CD4-positive, alpha-beta memory T cell (primary cell): ENCODE measurements at regions not wholly inside any gene's neighbourhood (a gene's known extent, or its start where the extent isn't known, plus 50 kb on each side); places are given as distances from the start of the nearest gene placed in this dataset.

Experiments used
- CTCF ChIA-PET: fragments of 350-600 bp; sonication (Branson Sonifier 250); formaldehyde crosslinking; loops from one replicate; lab custom pipeline; 2021; ENCODE audit warnings: inconsistent platforms; ENCODE audit not compliant: partially characterized antibody; lab: Charles Lee
- POLR2A ChIA-PET: fragments of 350-600 bp; sonication (Branson Sonifier 250); formaldehyde crosslinking; loops from one replicate; lab custom pipeline; 2021; ENCODE audit not compliant: partially characterized antibody; lab: Charles Lee
- DNase-seq, 5 donors: peaks; one replicate each; pipeline versions ENCODE4 v3.0.0 to v3.0.0-alpha.2; 2020 to 2022; ENCODE audit warnings: mixed read lengths in 1 of 5
- H3K27ac ChIP-seq: one replicate; pipeline ENCODE4 v1.7.0; 2013; ENCODE audit warnings: low read depth, low read length
- H3K27me3 ChIP-seq: 2 replicates; pipeline ENCODE4 v1.7.0; 2013; ENCODE audit warnings: mild to moderate bottlenecking, low read length, moderate library complexity; ENCODE audit not compliant: insufficient read depth
- H3K36me3 ChIP-seq: 2 replicates; pipeline ENCODE4 v1.7.0; 2013; ENCODE audit warnings: mild to moderate bottlenecking, low read length, moderate library complexity; ENCODE audit not compliant: insufficient read depth
- H3K4me1 ChIP-seq: 2 replicates; pipeline ENCODE4 v1.7.0; 2013; ENCODE audit warnings: mild to moderate bottlenecking, low read length, moderate library complexity; ENCODE audit not compliant: insufficient read depth
- H3K4me3 ChIP-seq, 2 donors: one replicate each; pipeline ENCODE4 v1.7.0; 2013; ENCODE audit warnings: low read length in 2 of 2, mild to moderate bottlenecking in 1 of 2
- H3K9me3 ChIP-seq, 2 donors: one replicate each; pipeline ENCODE4 v1.7.0; 2013; ENCODE audit warnings: low read length in 2 of 2, control low read depth in 1 of 2; ENCODE audit not compliant: control insufficient read depth in 1 of 2
- H3K27ac Mint-ChIP-seq, 7 donors: one replicate each; pipeline ENCODE4 v1.8.0; 2020 to 2021; ENCODE audit warnings: mixed read lengths in 7 of 7, mild to moderate bottlenecking in 6 of 7, inconsistent platforms in 3 of 7, moderate library complexity in 3 of 7
- H3K27me3 Mint-ChIP-seq, 2 donors: one replicate each; pipeline ENCODE4 v1.8.0; 2020 to 2021; ENCODE audit warnings: mixed read lengths in 2 of 2
- H3K36me3 Mint-ChIP-seq, 2 donors: one replicate each; pipeline ENCODE4 v1.8.0; 2020 to 2021; ENCODE audit warnings: mixed read lengths in 2 of 2, inconsistent platforms in 1 of 2, mild to moderate bottlenecking in 1 of 2
- H3K4me1 Mint-ChIP-seq, 4 donors: one replicate each; pipeline ENCODE4 v1.8.0; 2020 to 2021; ENCODE audit warnings: mixed read lengths in 4 of 4, mild to moderate bottlenecking in 1 of 4
- H3K4me3 Mint-ChIP-seq, 8 donors: one replicate each; pipeline ENCODE4 v1.8.0; 2020 to 2021; ENCODE audit warnings: mixed read lengths in 8 of 8, mild to moderate bottlenecking in 7 of 8, moderate library complexity in 6 of 8, inconsistent platforms in 3 of 8
- H3K9me3 Mint-ChIP-seq, 8 donors: one replicate each; pipeline ENCODE4 v1.8.0; 2020 to 2021; ENCODE audit warnings: mixed read lengths in 8 of 8, mild to moderate bottlenecking in 5 of 8, inconsistent platforms in 3 of 8, moderate library complexity in 1 of 8
- intact Hi-C: fragments of 100-400 bp; cut with micrococcal nuclease; formaldehyde crosslinking; loops from one replicate; pipeline ENCODE4 v1.15.1; 2023

DNA sequence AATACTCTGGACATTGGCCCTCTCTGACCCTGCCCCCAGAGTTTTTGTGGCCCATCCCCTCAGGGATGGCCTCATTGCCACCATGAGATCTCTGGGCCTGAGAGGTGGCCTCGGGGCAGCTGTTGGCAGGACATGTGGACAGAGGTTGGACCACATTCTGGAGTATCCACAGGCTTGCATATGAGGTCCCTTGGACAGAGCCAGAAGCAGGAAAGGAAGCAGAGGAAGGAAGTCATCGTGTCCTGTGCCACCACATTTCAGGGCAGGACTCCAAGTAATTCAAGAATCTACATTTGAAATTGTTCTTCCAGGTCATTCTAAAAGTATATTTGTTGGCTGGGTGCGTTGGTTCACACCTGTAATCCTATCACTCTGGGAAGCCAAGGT is 95.9 kb upstream of the PPP2R5A start:
- Mint-ChIP-seq H3K27me3 (no peaks in the 10 kb centered on the region), H3K27ac (peak overlapping the region in 2 of 7 donors; percentile 25 to 59), H3K9me3 (peaks cover 0 to 1% (median 0%) of the 10 kb centered on the region in 8 donors), H3K4me1 (peaks cover 8 to 44% (median 27%) of the 10 kb centered on the region in 4 donors), H3K36me3 (no peaks in the 10 kb centered on the region), H3K4me3 (no peak overlapping the region)
- DNase-seq: no peak
- Histone ChIP-seq H3K9me3 (no peaks in the 10 kb centered on the region), H3K27me3 (no peaks in the 10 kb centered on the region), H3K4me3 (no peak overlapping the region), H3K4me1 (peaks cover 33% of the 10 kb centered on the region), H3K27ac (no peak overlapping the region), H3K36me3 (no peaks in the 10 kb centered on the region)
- intact Hi-C loops: loop anchor here (10.0 kb wide), 1 partner anchor 105 kb away; no protein-coding TSS in a partner anchor
- ChIA-PET CTCF (no interaction called here), POLR2A (no interaction called here)

- Mint-ChIP-seq H3K27ac (no peak overlapping the region), H3K4me3 (no peak overlapping the region), H3K36me3 (peaks cover 0 to 5% of the 10 kb centered on the region in 2 donors), H3K9me3 (peaks cover 0 to 7% (median 6%) of the 10 kb centered on the region in 8 donors), H3K4me1 (peaks cover 8 to 39% (median 25%) of the 10 kb centered on the region in 4 donors), H3K27me3 (no peaks in the 10 kb centered on the region)
- no peak overlapping the region for H3K27ac ChIP-seq
- no peak overlapping the region for H3K4me3 ChIP-seq
- peaks cover 33% of the 10 kb centered on the region for H3K4me1 ChIP-seq
- CTCF ChIA-PET: no interaction called here
- H3K36me3 ChIP-seq: no peaks in the 10 kb centered on the region
- H3K9me3 ChIP-seq: no peaks in the 10 kb centered on the region
- intact Hi-C loops: no loop called here
- DNase-seq: no peak
- POLR2A ChIA-PET: no interaction called here
- H3K27me3 ChIP-seq: no peaks in the 10 kb centered on the region
Observed at GRCh38 chr1:212190169-212190568, 95.0 kb upstream of the PPP2R5A start.

GRCh38 chr1:212192261-212192998 is 92.8 kb upstream of the PPP2R5A start:
- Histone ChIP-seq H3K27ac (no peak overlapping the region), H3K27me3 (no peaks in the 10 kb centered on the region), H3K36me3 (no peaks in the 10 kb centered on the region), H3K4me3 (no peak overlapping the region), H3K4me1 (peaks cover 20% of the 10 kb centered on the region), H3K9me3 (no peaks in the 10 kb centered on the region)
- POLR2A ChIA-PET: no interaction called here
- intact Hi-C loops: no loop called here
- no peak overlapping the region for H3K4me3 Mint-ChIP-seq
- H3K27ac Mint-ChIP-seq: no peak overlapping the region
- H3K36me3 Mint-ChIP-seq: peaks cover 0 to 5% of the 10 kb centered on the region in 2 donors
- H3K9me3 Mint-ChIP-seq: peaks cover 0 to 13% (median 7%) of the 10 kb centered on the region in 8 donors
- peaks cover 4 to 21% (median 15%) of the 10 kb centered on the region in 4 donors for H3K4me1 Mint-ChIP-seq
- CTCF ChIA-PET: interaction anchor here (1.0 kb wide), 1 partner anchor 99 kb away, joined by 3 read pairs; no protein-coding TSS in a partner anchor
- DNase-seq: no peak
- H3K27me3 Mint-ChIP-seq: no peaks in the 10 kb centered on the region

- no peak for DNase-seq
- Mint-ChIP-seq H3K4me1 (peaks cover 0 to 1% (median 0%) of the 10 kb centered on the region in 4 donors), H3K9me3 (peaks cover 0 to 18% (median 12%) of the 10 kb centered on the region in 8 donors), H3K36me3 (peaks cover 0 to 5% of the 10 kb centered on the region in 2 donors), H3K4me3 (no peak overlapping the region), H3K27ac (no peak overlapping the region), H3K27me3 (no peaks in the 10 kb centered on the region)
- H3K36me3 ChIP-seq: no peaks in the 10 kb centered on the region
- H3K27ac ChIP-seq: no peak overlapping the region
- POLR2A ChIA-PET: no interaction called here
- peaks cover 0 to 5% of the 10 kb centered on the region in 2 donors for H3K9me3 ChIP-seq
- intact Hi-C loops: no loop called here
- no peaks in the 10 kb centered on the region for H3K27me3 ChIP-seq
- no peaks in the 10 kb centered on the region for H3K4me1 ChIP-seq
- H3K4me3 ChIP-seq: no peak overlapping the region
- CTCF ChIA-PET: no interaction called here
Observed at GRCh38 chr1:212196355-212196754, 88.9 kb upstream of the PPP2R5A start.

- Mint-ChIP-seq H3K27me3 (no peaks in the 10 kb centered on the region), H3K4me3 (no peak overlapping the region), H3K9me3 (peaks cover 0 to 10% (median 3%) of the 10 kb centered on the region in 8 donors), H3K36me3 (no peaks in the 10 kb centered on the region), H3K27ac (no peak overlapping the region), H3K4me1 (peaks cover 0 to 2% (median 0%) of the 10 kb centered on the region in 4 donors)
- H3K36me3 ChIP-seq: no peaks in the 10 kb centered on the region
- H3K9me3 ChIP-seq: peaks cover 0 to 5% of the 10 kb centered on the region in 2 donors
- no peak overlapping the region for H3K27ac ChIP-seq
- H3K4me3 ChIP-seq: no peak overlapping the region
- ChIA-PET POLR2A (no interaction called here), CTCF (no interaction called here)
- no peak for DNase-seq
- H3K27me3 ChIP-seq: no peaks in the 10 kb centered on the region
- H3K4me1 ChIP-seq: no peaks in the 10 kb centered on the region
- intact Hi-C loops: no loop called here
Observed at GRCh38 chr1:212201461-212201860, 83.7 kb upstream of the PPP2R5A start.

- H3K4me1 Mint-ChIP-seq: peaks cover 0 to 2% (median 0%) of the 10 kb centered on the region in 4 donors
- H3K9me3 Mint-ChIP-seq: peaks cover 0 to 10% (median 3%) of the 10 kb centered on the region in 8 donors
- H3K27ac Mint-ChIP-seq: no peak overlapping the region
- H3K27ac ChIP-seq: no peak overlapping the region
- no peak overlapping the region for H3K4me3 Mint-ChIP-seq
- H3K36me3 Mint-ChIP-seq: no peaks in the 10 kb centered on the region
- no peaks in the 10 kb centered on the region for H3K4me1 ChIP-seq
- no peaks in the 10 kb centered on the region for H3K36me3 ChIP-seq
- ChIA-PET CTCF (interaction anchor here (1.3 kb wide), 1 partner anchor 252 kb away, joined by 3 read pairs; no protein-coding TSS in a partner anchor), POLR2A (no interaction called here)
- DNase-seq: no peak
- peaks cover 0 to 5% of the 10 kb centered on the region in 2 donors for H3K9me3 ChIP-seq
- H3K4me3 ChIP-seq: no peak overlapping the region
- H3K27me3 ChIP-seq: no peaks in the 10 kb centered on the region
- intact Hi-C loops: no loop called here
- H3K27me3 Mint-ChIP-seq: no peaks in the 10 kb centered on the region
Observed at GRCh38 chr1:212203630-212204029, 81.6 kb upstream of the PPP2R5A start.

DNA sequence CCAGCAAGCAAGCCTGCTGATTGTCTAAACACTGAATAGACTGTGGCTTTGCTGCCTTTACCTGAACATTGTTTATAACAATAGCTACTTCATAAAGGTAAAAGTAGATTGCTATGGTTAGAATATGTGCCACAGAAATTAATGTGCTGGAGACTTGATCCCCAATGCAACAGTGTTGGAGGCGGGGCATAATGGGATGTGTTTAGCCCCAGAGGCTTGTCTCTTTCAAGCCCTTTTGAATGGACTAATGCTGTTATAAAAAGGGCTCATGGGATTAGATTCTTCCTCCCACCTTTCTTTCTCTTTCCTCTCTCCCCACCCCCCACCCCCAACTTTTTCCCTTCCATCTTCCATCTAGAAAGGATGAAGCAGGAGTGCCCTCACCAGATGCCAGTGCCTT is 80.2 kb upstream of the PPP2R5A start:
- Histone ChIP-seq H3K4me1 (no peaks in the 10 kb centered on the region), H3K4me3 (no peak overlapping the region), H3K36me3 (no peaks in the 10 kb centered on the region), H3K27me3 (no peaks in the 10 kb centered on the region), H3K27ac (no peak overlapping the region), H3K9me3 (peaks cover 0 to 5% of the 10 kb centered on the region in 2 donors)
- Mint-ChIP-seq H3K36me3 (no peaks in the 10 kb centered on the region), H3K4me1 (peaks cover 0 to 2% (median 0%) of the 10 kb centered on the region in 4 donors), H3K27ac (no peak overlapping the region), H3K9me3 (peaks cover 0 to 11% (median 3%) of the 10 kb centered on the region in 8 donors), H3K4me3 (no peak overlapping the region), H3K27me3 (peaks cover 0 to 2% of the 10 kb centered on the region in 2 donors)
- DNase-seq: no peak
- ChIA-PET CTCF (interaction anchor here (1.6 kb wide), 1 partner anchor 134 kb away, joined by 5 read pairs; no protein-coding TSS in a partner anchor), POLR2A (no interaction called here)
- intact Hi-C loops: no loop called here
